MCF 10A (cell line): ENCODE measurements at regions not wholly inside any gene's neighbourhood (a gene's known extent, or its start where the extent isn't known, plus 50 kb on each side); places are given as distances from the start of the nearest gene placed in this dataset.

ENCODE experiments used
- BruUV-seq: library from RNA; stranded (reverse); fragments of 400-500 nt; replicated peaks from 2 replicates; lab custom pipeline; 2021; lab: Mats Ljungman, UMichigan
- CTCF ChIA-PET: fragments of 300-600 bp; sonication (Branson Sonifier 250); formaldehyde crosslinking; extraction: SDS; loops from one replicate; lab custom pipeline; 2021; ENCODE audit warnings: antibody characterized with exemption, inconsistent platforms; lab: Yijun Ruan, JAX
- POLR2A ChIA-PET: fragments of 300-600, 350-650 bp; sonication (Branson Sonifier 250); formaldehyde crosslinking; extraction: SDS; loops from one replicate; lab custom pipeline; 2020; ENCODE audit warnings: antibody characterized with exemption, inconsistent platforms; lab: Yijun Ruan, JAX
- DNase-seq: peaks from one replicate; pipeline ENCODE4 v3.0.0-alpha.2; 2018; ENCODE audit not compliant: unreplicated experiment
- H3K27ac Mint-ChIP-seq: one replicate; pipeline ENCODE4 v1.8.0; 2022; ENCODE audit warnings: mild to moderate bottlenecking, low read depth, mixed read lengths; ENCODE audit not compliant: unreplicated experiment
- H3K27me3 Mint-ChIP-seq: one replicate; pipeline ENCODE4 v1.8.0; 2022; ENCODE audit warnings: mixed read lengths; ENCODE audit not compliant: insufficient read depth, unreplicated experiment
- H3K36me3 Mint-ChIP-seq: one replicate; pipeline ENCODE4 v1.8.0; 2022; ENCODE audit warnings: mild to moderate bottlenecking, moderate library complexity, mixed read lengths; ENCODE audit not compliant: insufficient read depth, unreplicated experiment
- H3K4me1 Mint-ChIP-seq: one replicate; pipeline ENCODE4 v1.8.0; 2022; ENCODE audit warnings: mixed read lengths; ENCODE audit not compliant: insufficient read depth, unreplicated experiment
- H3K4me3 Mint-ChIP-seq: one replicate; pipeline ENCODE4 v1.8.0; 2022; ENCODE audit warnings: mild to moderate bottlenecking, moderate library complexity, mixed read lengths; ENCODE audit not compliant: unreplicated experiment
- H3K9me3 Mint-ChIP-seq: one replicate; pipeline ENCODE4 v1.8.0; 2022; ENCODE audit warnings: mixed read lengths; ENCODE audit not compliant: unreplicated experiment
- intact Hi-C: fragments of 100-400 bp; cut with micrococcal nuclease; formaldehyde crosslinking; loops from 2 replicates; pipeline ENCODE4 v1.14.1; 2022
- TF ChIP-seq, protein P1 (sequence below): fragments of 200-600 bp; IDR thresholded peaks from one replicate; pipeline ENCODE4 v1.8.0; 2022; ENCODE audit warnings: antibody characterized with exemption, mild to moderate bottlenecking; ENCODE audit not compliant: unreplicated experiment

DNA sequence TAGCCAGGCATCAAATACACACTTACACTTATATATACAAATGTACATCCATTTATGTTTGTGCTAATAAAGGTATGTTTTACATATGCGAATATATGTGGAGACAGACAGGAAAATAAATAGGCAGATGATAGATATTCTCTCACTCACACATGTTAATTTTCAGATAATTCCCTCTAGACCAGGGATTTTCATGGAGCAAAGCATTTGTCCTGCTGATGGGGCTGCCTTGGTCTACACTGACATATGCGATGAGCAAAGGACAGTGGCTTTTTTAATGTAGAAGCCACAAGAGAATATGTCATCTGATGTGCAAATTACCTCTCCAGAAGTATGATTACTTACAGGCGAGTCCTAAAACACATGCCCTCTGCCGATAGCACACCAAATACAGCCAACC is 224.5 kb downstream of the VEGFC start:
- DNase-seq: no peak
- no peaks in the 10 kb centered on the region for H3K36me3 Mint-ChIP-seq
- no peaks in the 10 kb centered on the region for H3K27me3 Mint-ChIP-seq
- H3K4me3 Mint-ChIP-seq: no peak overlapping the region
- POLR2A ChIA-PET: no interaction called here
- BruUV-seq: no TSS peak
- TF ChIP-seq, protein P1, sequence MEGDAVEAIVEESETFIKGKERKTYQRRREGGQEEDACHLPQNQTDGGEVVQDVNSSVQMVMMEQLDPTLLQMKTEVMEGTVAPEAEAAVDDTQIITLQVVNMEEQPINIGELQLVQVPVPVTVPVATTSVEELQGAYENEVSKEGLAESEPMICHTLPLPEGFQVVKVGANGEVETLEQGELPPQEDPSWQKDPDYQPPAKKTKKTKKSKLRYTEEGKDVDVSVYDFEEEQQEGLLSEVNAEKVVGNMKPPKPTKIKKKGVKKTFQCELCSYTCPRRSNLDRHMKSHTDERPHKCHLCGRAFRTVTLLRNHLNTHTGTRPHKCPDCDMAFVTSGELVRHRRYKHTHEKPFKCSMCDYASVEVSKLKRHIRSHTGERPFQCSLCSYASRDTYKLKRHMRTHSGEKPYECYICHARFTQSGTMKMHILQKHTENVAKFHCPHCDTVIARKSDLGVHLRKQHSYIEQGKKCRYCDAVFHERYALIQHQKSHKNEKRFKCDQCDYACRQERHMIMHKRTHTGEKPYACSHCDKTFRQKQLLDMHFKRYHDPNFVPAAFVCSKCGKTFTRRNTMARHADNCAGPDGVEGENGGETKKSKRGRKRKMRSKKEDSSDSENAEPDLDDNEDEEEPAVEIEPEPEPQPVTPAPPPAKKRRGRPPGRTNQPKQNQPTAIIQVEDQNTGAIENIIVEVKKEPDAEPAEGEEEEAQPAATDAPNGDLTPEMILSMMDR: no peak
- intact Hi-C loops: loop anchor here (10.0 kb wide), 1 partner anchor 193 kb away; no protein-coding TSS in a partner anchor
- H3K27ac Mint-ChIP-seq: no peak overlapping the region
- CTCF ChIA-PET: interaction anchor here (1.0 to 1.4 kb wide), 2 partner anchors 16 to 189 kb away, joined by 3 to 5 read pairs; no protein-coding TSS in a partner anchor
- H3K9me3 Mint-ChIP-seq: no peaks in the 10 kb centered on the region
- H3K4me1 Mint-ChIP-seq: peaks cover 5% of the 10 kb centered on the region

DNA sequence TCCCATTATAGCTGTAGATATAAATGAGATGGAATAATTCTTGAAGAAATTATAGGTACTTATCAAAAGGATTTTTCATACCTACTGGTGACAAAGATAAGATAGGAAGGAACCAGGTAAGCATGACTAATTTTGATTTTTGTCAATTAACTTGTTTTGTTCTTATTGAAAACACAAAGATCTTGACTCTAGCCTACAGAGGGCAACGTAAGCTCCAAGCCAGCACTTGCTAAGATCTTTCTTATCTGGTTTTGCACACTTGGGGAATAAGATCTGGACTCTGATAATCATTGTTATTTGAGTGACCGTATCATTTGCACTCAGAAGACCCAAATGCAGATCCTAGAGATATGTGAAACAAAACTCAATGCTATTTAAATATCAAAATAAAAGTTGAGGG is 223.4 kb downstream of the VEGFC start:
- POLR2A ChIA-PET: no interaction called here
- no peaks in the 10 kb centered on the region for H3K27me3 Mint-ChIP-seq

DNA sequence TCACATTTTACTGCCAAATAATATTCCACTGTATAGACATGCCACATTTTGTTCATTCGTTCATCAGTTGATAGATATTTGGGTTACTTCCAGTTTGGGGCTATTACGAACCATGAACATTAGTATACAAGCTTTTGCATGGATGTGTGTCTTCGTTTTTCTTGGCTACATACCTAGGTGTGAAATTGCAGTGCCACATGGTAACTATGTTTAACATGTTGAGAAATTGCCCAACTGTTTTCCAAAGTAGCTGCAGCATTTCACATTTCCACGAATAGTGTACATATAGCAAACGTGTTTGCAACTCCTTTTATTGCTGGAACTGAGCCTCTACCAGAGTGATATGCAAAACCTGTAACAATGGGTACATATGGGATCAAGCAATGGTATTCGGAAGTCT is 221.5 kb downstream of the VEGFC start:
- no peak for DNase-seq
- intact Hi-C loops: no loop called here

More for the DNA sequence above, 223.4 kb downstream of the VEGFC start:
- no peaks in the 10 kb centered on the region for H3K36me3 Mint-ChIP-seq
- peak; percentile 10 for DNase-seq
- CTCF ChIA-PET: interaction anchor here (0.7 to 1.8 kb wide), 4 partner anchors 90 to 478 kb away, joined by 3 to 7 read pairs (median 4); no protein-coding TSS in a partner anchor
- H3K4me3 Mint-ChIP-seq: no peak overlapping the region
- H3K9me3 Mint-ChIP-seq: no peaks in the 10 kb centered on the region
- no TSS peak for BruUV-seq
- TF ChIP-seq, protein P1: no peak
- intact Hi-C loops: loop anchor here (10.0 kb wide), 1 partner anchor 194 kb away; no protein-coding TSS in a partner anchor
- no peak overlapping the region for H3K27ac Mint-ChIP-seq
- H3K4me1 Mint-ChIP-seq: peaks cover 5% of the 10 kb centered on the region

DNA sequence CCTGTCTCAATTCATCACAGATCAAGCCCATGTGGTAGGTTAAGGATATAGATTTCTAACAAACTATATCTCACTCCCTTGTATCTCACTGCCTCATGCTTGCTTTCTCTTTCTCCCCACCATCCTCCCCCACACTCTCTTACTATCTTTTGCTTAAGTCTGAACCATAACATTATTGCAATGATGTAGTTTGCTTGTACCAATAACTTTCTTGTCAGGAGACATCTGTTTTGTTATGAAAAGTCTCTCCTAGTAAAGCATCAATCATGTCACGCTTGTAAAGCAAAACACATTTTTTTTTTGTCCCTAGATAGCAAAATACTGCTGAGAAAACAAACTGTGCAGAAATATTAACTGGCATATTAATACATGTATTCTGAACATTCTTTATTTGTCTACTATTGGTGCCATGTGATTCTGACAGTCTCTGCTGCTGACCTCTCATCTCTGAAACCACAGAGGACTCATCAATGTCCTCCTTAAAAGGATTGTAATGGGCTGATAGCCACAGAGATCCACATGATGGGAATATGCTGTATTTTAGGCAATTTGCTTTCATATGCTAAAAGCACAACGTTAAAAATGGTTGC is 217.5 kb downstream of the VEGFC start:
- Mint-ChIP-seq H3K4me3 (no peak overlapping the region), H3K27me3 (no peaks in the 10 kb centered on the region), H3K27ac (no peak overlapping the region), H3K4me1 (no peaks in the 10 kb centered on the region), H3K36me3 (no peaks in the 10 kb centered on the region), H3K9me3 (no peaks in the 10 kb centered on the region)
- ChIA-PET CTCF (interaction anchor here (0.7 to 1.4 kb wide), 2 partner anchors 17 to 433 kb away, joined by 4 read pairs; no protein-coding TSS in a partner anchor), POLR2A (interaction anchor here (0.6 to 1.0 kb wide), 2 partner anchors 132 to 150 kb away, joined by 3 to 4 read pairs; no protein-coding TSS in a partner anchor)
- intact Hi-C loops: no loop called here
- TF ChIP-seq, protein P1: no peak
- no TSS peak for BruUV-seq
- no peak for DNase-seq

More for the DNA sequence above, 221.5 kb downstream of the VEGFC start:
- BruUV-seq: no TSS peak
- Mint-ChIP-seq H3K9me3 (no peaks in the 10 kb centered on the region), H3K36me3 (no peaks in the 10 kb centered on the region), H3K4me1 (no peaks in the 10 kb centered on the region), H3K27ac (no peak overlapping the region), H3K4me3 (no peak overlapping the region), H3K27me3 (no peaks in the 10 kb centered on the region)
- ChIA-PET CTCF (interaction anchor here (1.1 kb wide), 1 partner anchor 476 kb away, joined by 8 read pairs; no protein-coding TSS in a partner anchor), POLR2A (no interaction called here)
- TF ChIP-seq, protein P1: no peak
